Gastrocnemius medialis (tissue), 4 donors: ENCODE measurements at regions not wholly inside any gene's neighbourhood (a gene's known extent, or its start where the extent isn't known, plus 50 kb on each side); places are given as distances from the start of the nearest gene placed in this dataset.

Source experiments
- CTCF ChIP-seq, 5 experiments: fragments of 450-650 bp in 3 of 5; fragments of 200-600 bp in 2 of 5; sonication (generic) in 2 of 5; IDR thresholded peaks in 4 of 5; conservative IDR thresholded peaks in 1 of 5; 1 replicate in 4 of 5; 2 replicates in 1 of 5; pipeline ENCODE4 v1.5.1; 2016 to 2019; ENCODE audit warnings: antibody characterized with exemption in 5 of 5, mild to moderate bottlenecking in 3 of 5, moderate library complexity in 3 of 5
- POLR2A ChIP-seq, 2 donors: fragments of 450-650 bp; IDR thresholded peaks; one replicate each; pipeline ENCODE4 v1.6.1; 2017; ENCODE audit warnings: antibody characterized with exemption in 2 of 2, mild to moderate bottlenecking in 2 of 2, moderate library complexity in 2 of 2

- TF ChIP-seq CTCF (IDR thresholded peaks at IDR 0.05 in 4 of 5, conservative IDR thresholded peaks at IDR 0.05 in 1 of 5): no peak
- TF ChIP-seq POLR2A (IDR thresholded peaks at IDR 0.05): no peak
Measured at GRCh38 chr9:108680946-108681345, 174.8 kb downstream of the ACTL7B start.
